ENCODE measurements at regions not wholly inside any gene's neighbourhood (a gene's known extent, or its start where the extent isn't known, plus 50 kb on each side); places are given as distances from the start of the nearest gene placed in this dataset.
"Not testable (repeated sequence)": the region's sequence is repeated elsewhere in the genome, so short reads cannot be mapped to it uniquely, and the experiment has no call there.

- DNase-seq = no peak
These were observed 55.7 kb upstream of the FAT3 start for GRCh38 chr11:92168936-92169335.

GRCh38 chr11:92167571-92167970, 57.0 kb upstream of the FAT3 start:
- no peak for DNase-seq

- no peak for DNase-seq
These were observed 58.3 kb upstream of the FAT3 start for GRCh38 chr11:92166335-92166734.

GRCh38 chr11:92163879-92164278, 60.7 kb upstream of the FAT3 start:
- no peak for DNase-seq

GRCh38 chr11:92162776-92163175, 61.8 kb upstream of the FAT3 start:
- no peak for DNase-seq

- no peak for DNase-seq
These were observed 64.7 kb upstream of the FAT3 start for GRCh38 chr11:92159931-92160330.

- DNase-seq = not testable (repeated sequence)
These were observed 67.2 kb upstream of the FAT3 start for GRCh38 chr11:92157390-92157789.

GRCh38 chr11:92154611-92155010, 70.0 kb upstream of the FAT3 start:
- DNase-seq = no peak

- DNase-seq = no peak
These were observed 70.5 kb upstream of the FAT3 start for GRCh38 chr11:92154110-92154509.

- DNase-seq = no peak
These were observed 71.1 kb upstream of the FAT3 start for GRCh38 chr11:92153542-92153941.

- DNase-seq = no peak
These were observed 72.4 kb upstream of the FAT3 start for GRCh38 chr11:92152245-92152644.

GRCh38 chr11:92149996-92150395, 74.6 kb upstream of the FAT3 start:
- no peak for DNase-seq

GRCh38 chr11:92141725-92142124, 82.9 kb upstream of the FAT3 start:
- no peak for DNase-seq

GRCh38 chr11:92141159-92141558, 83.5 kb upstream of the FAT3 start:
- no peak for DNase-seq

- no peak for DNase-seq
These were observed 84.6 kb upstream of the FAT3 start for GRCh38 chr11:92140021-92140420.

GRCh38 chr11:92138296-92138695, 86.3 kb upstream of the FAT3 start:
- no peak for DNase-seq

- DNase-seq = no peak
These were observed 86.9 kb upstream of the FAT3 start for GRCh38 chr11:92137747-92138146.

GRCh38 chr11:92136797-92137196, 87.8 kb upstream of the FAT3 start:
- no peak for DNase-seq

GRCh38 chr11:92131289-92131865, 93.2 kb upstream of the FAT3 start:
- no peak for DNase-seq

GRCh38 chr11:92130421-92130831, 94.2 kb upstream of the FAT3 start:
- no peak for DNase-seq

- no peak for DNase-seq
These were observed 94.8 kb upstream of the FAT3 start for GRCh38 chr11:92129811-92130210.

- DNase-seq = no peak
These were observed 96.6 kb upstream of the FAT3 start for GRCh38 chr11:92128026-92128425.

GRCh38 chr11:92125321-92125720, 99.3 kb upstream of the FAT3 start:
- DNase-seq = no peak

- DNase-seq = no peak
These were observed 101.1 kb upstream of the FAT3 start for GRCh38 chr11:92123540-92123939.

- DNase-seq = no peak
These were observed 102.1 kb upstream of the FAT3 start for GRCh38 chr11:92122561-92122960.

GRCh38 chr11:92111287-92111686, 113.3 kb upstream of the FAT3 start:
- DNase-seq = no peak
